ENCODE measurements at regions not wholly inside any gene's neighbourhood (a gene's known extent, or its start where the extent isn't known, plus 50 kb on each side); places are given as distances from the start of the nearest gene placed in this dataset.
A peak's percentile ranks its signal among the peaks of the same experiment; 100 is the strongest.

GRCh38 chr4:184267673-184268583 is 50.3 kb upstream of the ENPP6 start:
- ATAC-seq, result peak; percentile 63
- intact Hi-C loops (cut with micrococcal nuclease), result no loop called here
- DNase-seq, result peak; percentile 42
